ENCODE measurements at regions not wholly inside any gene's neighbourhood (a gene's known extent, or its start where the extent isn't known, plus 50 kb on each side); places are given as distances from the start of the nearest gene placed in this dataset.

- no peak for DNase-seq
- H3K4me1 ChIP-seq = no peaks in the 10 kb centered on the region
- no peaks in the 10 kb centered on the region for H3K27me3 ChIP-seq
- H3K36me3 ChIP-seq = no peaks in the 10 kb centered on the region
- intact Hi-C loops (cut with DNase I; ENCODE audit: low total_unique reads) (no loop called here), in situ Hi-C loops (cut with MboI; ENCODE audit: low pct_ligation_motif_present in 1 of 4, low pct_unique_long_range_greater_than_20kb in 1 of 4, low sequenced_read_pairs in 3 of 4) (no loop called here)
- no peaks in the 10 kb centered on the region for H3K9me3 ChIP-seq
- no peak for TF ChIP-seq POLR2A (IDR thresholded peaks at IDR 0.05)
- no peak for TF ChIP-seq POLR2AphosphoS5 (IDR thresholded peaks at IDR 0.05)
- no peak for TF ChIP-seq EP300 (IDR thresholded peaks at IDR 0.05; ENCODE audit: low read depth)
- no peak for TF ChIP-seq CTCF (IDR thresholded peaks at IDR 0.05)
- no peak overlapping the region for H3K27ac ChIP-seq
- 65 to 82% methylated on average over 4 of the region's 4 CpGs for WGBS, 2 donors (ENCODE audit: low coverage in 1 of 2)
- H3K4me3 ChIP-seq = no peak overlapping the region
Observed at GRCh38 chr4:19999775-20000414, 251.8 kb upstream of the SLIT2 start.

DNA sequence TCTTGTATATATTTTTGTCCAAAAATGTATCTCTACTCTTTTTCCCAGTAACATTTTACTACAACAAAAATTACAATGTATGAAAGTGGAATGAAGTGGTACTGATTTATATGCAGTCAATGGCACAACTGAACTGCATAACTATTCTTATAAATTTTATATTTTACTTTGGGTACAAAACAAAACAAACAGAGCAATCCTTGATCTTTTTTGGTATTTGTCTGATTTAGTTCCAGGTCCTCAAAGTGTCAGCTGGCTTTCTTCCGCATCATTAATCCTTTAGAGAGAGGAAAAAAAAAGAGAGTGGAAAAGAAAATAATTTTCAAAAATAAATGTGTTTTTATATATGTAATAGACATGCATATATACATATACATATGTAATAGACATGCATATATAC lies 252.4 kb upstream of the SLIT2 start:
- Histone ChIP-seq H3K27ac (no peak overlapping the region), H3K4me3 (no peak overlapping the region), H3K36me3 (no peaks in the 10 kb centered on the region), H3K9me3 (no peaks in the 10 kb centered on the region), H3K4me1 (no peaks in the 10 kb centered on the region), H3K27me3 (no peaks in the 10 kb centered on the region)
- WGBS, 2 donors (ENCODE audit: low coverage in 1 of 2) = 84 to 100% methylated on average over 1 of the region's 1 CpG
- intact Hi-C loops (cut with DNase I; ENCODE audit: low total_unique reads) (no loop called here), in situ Hi-C loops (cut with MboI; ENCODE audit: low pct_ligation_motif_present in 1 of 4, low pct_unique_long_range_greater_than_20kb in 1 of 4, low sequenced_read_pairs in 3 of 4) (no loop called here)
- no peak for DNase-seq
- TF ChIP-seq POLR2AphosphoS5 (IDR thresholded peaks at IDR 0.05) (no peak), EP300 (IDR thresholded peaks at IDR 0.05; ENCODE audit: low read depth) (no peak), CTCF (IDR thresholded peaks at IDR 0.05) (no peak), POLR2A (IDR thresholded peaks at IDR 0.05) (no peak)

GRCh38 chr4:19993242-19993641 lies 258.5 kb upstream of the SLIT2 start:
- intact Hi-C loops (cut with DNase I; ENCODE audit: low total_unique reads) (no loop called here), in situ Hi-C loops (cut with MboI; ENCODE audit: low pct_ligation_motif_present in 1 of 4, low pct_unique_long_range_greater_than_20kb in 1 of 4, low sequenced_read_pairs in 3 of 4) (no loop called here)
- 56 to 62% methylated on average over 2 of the region's 2 CpGs for WGBS, 2 donors (ENCODE audit: low coverage in 1 of 2)
- H3K4me3 ChIP-seq = no peak overlapping the region
- no peaks in the 10 kb centered on the region for H3K9me3 ChIP-seq
- no peaks in the 10 kb centered on the region for H3K27me3 ChIP-seq
- H3K4me1 ChIP-seq = no peaks in the 10 kb centered on the region
- TF ChIP-seq CTCF (IDR thresholded peaks at IDR 0.05) (no peak), POLR2A (IDR thresholded peaks at IDR 0.05) (no peak), POLR2AphosphoS5 (IDR thresholded peaks at IDR 0.05) (no peak), EP300 (IDR thresholded peaks at IDR 0.05; ENCODE audit: low read depth) (no peak)
- DNase-seq = no peak
- H3K36me3 ChIP-seq = no peaks in the 10 kb centered on the region
- H3K27ac ChIP-seq = no peak overlapping the region

DNA sequence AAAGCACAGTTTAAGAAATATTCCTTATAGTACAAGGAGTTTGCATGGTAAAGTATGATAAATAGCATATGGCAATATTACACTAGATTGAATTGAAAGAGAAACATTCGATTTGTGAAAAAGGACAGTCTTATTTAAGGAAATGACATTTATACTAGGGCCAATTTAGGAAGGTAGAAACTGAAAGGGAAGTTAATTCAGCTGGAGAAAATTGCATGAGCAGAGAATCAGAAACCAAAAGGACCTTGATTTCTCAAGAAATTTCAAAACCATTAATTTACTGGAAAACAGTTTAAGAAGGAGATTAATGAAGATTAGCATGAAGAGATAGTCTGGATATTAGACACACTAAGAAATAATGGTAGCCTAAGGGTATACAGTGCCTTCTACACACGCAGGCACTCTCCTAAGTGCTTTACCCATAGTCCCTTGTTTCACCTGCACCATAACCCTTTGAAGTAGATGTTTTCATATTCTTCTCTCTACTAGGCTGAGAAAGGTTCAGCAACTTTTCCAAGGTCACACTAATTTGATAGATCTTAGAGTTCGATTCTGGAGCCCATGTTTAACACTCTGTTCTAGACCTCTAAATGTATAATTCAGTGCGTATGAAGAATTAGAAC lies 259.1 kb upstream of the SLIT2 start:
- no peaks in the 10 kb centered on the region for H3K9me3 ChIP-seq
- no peak overlapping the region for H3K27ac ChIP-seq
- H3K4me1 ChIP-seq = no peaks in the 10 kb centered on the region
- 66 to 70% methylated on average over 4 of the region's 4 CpGs for WGBS, 2 donors (ENCODE audit: low coverage in 1 of 2)
- TF ChIP-seq POLR2A (IDR thresholded peaks at IDR 0.05) (no peak), CTCF (IDR thresholded peaks at IDR 0.05) (no peak), POLR2AphosphoS5 (IDR thresholded peaks at IDR 0.05) (no peak), EP300 (IDR thresholded peaks at IDR 0.05; ENCODE audit: low read depth) (no peak)
- H3K36me3 ChIP-seq = no peaks in the 10 kb centered on the region
- intact Hi-C loops (cut with DNase I; ENCODE audit: low total_unique reads) (no loop called here), in situ Hi-C loops (cut with MboI; ENCODE audit: low pct_ligation_motif_present in 1 of 4, low pct_unique_long_range_greater_than_20kb in 1 of 4, low sequenced_read_pairs in 3 of 4) (no loop called here)
- no peak overlapping the region for H3K4me3 ChIP-seq
- H3K27me3 ChIP-seq = no peaks in the 10 kb centered on the region
- DNase-seq = no peak

Data from transverse colon (tissue), 4 donors.